Stimulated activated CD4-positive, alpha-beta T cell treated with anti-CD3 and anti-CD28 coated beads, Interleukin-12 subunit alpha, Interleukin-12 subunit beta, amount 100 ng/mL, for 24 hours (primary cell): ENCODE measurements at regions not wholly inside any gene's neighbourhood (a gene's known extent, or its start where the extent isn't known, plus 50 kb on each side); places are given as distances from the start of the nearest gene placed in this dataset.

Source experiments
- DNase-seq, 2 experiments: peaks; one replicate each; pipeline ENCODE4 v3.0.0-alpha.2; 2020; ENCODE audit warnings: low read depth in 2 of 2

DNA sequence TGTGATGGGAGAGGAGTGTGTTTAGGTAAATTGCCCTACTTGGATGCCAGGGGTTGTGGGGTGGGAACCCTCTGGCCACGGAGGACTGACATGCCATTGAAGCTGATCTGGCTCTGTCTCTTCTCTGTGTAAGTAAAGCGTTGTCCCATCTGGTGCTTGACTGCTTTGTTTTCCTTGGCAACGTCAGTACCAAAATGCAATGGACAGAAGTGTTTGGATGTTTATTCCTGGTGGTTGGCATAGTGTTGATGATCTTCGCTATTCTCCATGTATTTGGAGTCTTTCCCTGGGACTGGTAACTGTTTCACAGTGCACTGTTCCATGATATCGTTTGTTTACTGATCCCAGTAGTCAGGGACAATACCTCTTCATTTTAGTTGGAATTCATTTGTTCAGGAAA lies 130.5 kb upstream of the MCTP2 start:
- no peak for DNase-seq

DNA sequence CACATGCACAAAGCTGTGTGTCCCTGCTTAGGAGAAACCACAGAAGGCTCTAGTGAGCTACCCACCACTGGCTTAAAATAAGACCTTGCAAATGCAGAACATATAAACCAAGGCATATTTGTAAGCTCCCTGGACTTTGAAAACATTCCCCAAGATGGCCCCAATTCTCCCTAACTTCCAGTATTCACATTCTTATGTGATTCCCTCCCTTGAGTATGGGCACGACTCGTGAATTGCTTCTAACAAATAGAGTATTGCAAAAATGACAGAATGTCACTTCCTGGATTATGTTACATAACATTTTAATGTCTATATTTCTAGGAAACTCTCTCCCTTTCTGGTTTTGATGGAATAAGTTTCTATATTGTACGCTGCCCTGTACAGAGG lies 131.8 kb upstream of the MCTP2 start:
- DNase-seq, result no peak

DNA sequence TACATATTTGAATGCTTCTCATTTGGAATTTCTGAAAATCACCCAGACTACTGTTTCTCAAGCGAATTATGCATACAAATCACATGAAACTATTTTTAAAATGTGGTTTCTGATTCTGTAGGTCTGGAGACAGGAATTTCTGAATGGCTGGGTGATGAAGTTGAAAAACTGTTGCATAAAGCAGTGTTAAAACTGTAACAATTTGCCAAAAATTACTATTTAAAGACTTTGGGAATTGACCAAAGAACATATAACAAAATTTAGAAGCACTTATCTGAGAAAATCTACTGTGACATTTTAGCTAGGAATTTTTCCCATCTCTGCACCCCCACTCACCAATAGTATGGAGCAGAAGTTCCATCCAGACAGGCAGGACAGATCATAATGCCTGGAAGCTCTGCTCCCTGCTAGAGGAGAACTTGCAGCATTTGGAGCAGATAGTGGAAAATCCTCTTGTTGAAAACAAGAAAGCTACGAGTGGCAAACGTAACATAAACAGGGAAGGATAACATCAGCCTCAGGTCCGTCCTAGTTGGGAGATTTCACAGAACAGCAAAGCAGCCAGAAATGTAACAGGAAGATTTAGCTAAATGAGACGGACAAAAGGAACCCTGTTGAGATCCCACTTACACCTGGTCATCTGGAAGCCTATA lies 132.3 kb upstream of the MCTP2 start:
- DNase-seq, result no peak

DNA sequence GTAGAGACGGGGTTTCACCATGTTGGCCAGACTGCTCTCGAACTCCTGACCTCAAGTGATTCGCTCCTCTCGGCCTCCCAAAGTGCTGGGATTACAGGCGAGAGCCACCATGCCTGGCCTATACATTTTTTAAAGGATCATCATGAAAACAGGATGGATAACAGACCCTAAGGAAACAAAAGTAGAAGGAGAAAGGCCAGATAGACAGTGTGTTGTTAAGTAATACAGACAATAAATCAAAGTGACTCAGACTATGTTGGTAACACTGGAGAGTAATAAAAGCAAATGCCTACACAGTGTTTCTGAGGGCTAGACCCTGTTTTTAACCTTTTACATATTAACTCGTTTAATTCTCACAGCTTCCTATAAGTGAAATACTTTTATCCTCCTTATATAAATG lies 133.8 kb upstream of the MCTP2 start:
- no peak for DNase-seq

DNA sequence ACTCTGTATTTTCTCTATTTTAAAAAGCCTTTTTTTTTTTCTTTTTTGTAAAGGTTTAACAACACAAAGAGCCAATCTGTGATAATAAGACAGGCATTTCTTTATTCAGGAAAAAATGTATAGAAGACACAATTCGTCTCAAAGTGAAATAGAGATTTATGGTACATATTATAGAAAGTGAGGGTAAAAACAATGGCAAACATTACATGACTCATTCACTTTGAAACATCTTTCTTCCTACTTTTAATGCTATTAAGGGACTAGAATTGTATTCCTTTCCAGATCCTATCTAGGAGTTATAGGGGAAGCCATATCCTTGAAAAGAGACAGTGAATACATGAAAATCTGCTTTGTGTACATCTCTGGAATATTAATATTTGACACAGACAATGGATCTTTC lies 137.1 kb upstream of the MCTP2 start:
- no peak for DNase-seq

DNA sequence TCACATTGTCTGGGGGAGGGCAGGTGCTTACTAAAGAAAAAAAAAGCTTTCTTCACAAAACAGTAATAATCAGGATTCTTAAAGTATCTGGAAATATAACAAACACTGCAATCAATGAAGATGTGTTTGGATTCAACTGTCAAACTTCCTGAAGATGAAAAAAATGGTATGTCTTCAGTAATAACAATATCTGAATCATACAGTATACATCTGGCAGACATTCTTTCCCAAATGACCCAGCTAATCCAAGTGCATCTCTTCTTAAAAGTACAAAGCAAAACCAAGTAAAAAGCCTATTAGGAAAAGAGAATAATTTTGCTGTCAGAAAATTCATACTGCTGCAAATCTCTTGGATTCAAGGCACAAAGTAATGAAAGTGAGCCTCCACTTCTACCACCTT lies 145.0 kb upstream of the MCTP2 start:
- DNase-seq, result no peak

DNA sequence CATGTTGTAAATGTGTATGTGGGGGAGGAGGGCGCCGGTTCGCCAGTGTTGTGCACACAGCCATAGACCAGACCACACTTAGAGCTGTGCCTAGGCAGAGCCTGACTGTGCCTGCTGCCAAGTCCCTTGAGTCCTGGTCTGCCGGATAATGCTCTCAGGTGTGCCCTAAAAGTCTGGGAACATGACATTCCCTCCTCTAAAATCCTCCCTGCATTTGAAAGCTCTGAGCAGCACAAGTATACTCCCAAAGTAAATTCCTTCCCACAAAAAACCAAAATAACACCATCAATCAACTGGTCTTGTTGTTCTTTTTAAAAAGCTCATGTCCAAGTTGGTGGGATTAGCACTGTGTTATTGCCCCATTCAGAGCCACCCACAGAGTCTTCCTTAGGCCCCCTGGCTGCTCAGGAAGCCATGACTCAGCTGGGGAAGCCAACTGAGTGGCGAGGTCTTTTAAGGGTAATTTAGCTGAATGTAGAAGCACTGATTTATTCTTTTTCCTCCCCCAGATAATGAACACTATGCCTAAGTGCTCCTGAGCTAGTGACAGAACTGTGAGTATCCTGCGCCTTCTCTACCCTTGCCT lies 147.8 kb upstream of the MCTP2 start:
- no peak for DNase-seq

DNA sequence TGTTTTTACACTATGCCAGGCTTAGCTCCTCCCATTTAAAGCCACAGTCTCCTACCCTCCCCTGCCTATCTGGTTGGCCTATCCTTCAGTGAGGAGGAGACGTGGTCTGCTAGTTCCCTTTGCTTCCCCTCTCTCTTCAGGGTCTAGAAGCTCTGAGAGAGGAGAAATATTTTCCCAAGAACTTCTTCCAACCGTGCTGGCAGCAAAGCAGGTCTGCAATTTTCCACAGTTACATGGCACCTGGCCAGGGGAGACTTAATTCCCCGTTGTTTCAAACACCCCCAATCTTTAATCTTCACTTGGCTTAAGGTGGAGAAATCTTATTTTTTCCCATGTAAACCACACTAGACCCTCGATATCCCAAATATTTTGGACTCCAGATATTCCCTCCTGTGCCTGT lies 149.5 kb upstream of the MCTP2 start:
- no peak for DNase-seq

DNA sequence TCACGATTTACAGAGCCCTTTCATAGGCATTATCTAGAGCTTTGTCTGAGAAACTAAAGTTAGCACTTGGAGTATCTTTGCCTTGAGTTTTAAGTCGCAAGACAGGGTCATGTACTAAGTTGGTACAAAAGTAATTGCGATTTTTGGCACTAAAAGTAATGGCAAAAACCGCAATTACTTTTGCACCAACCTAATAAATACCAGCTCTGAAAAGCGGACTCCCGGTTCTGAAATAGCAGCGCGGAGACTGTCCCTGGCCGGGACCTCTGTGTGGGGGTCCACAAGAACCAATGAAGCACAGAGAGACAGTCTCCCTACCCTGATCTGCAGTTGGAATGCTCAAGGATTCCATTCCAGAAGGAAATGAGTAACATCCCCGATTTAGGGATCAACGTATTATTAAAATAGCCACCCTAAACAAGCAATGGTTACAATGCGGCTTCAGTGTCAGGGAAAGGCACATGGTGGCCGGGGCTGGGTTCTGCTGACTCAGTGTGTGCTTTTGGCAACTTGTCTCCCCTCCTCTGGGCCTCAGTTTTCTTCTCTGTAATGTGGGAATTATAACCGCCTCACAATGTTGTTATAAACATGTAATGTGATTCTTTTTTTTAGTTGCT lies 150.3 kb upstream of the MCTP2 start:
- no peak for DNase-seq

DNA sequence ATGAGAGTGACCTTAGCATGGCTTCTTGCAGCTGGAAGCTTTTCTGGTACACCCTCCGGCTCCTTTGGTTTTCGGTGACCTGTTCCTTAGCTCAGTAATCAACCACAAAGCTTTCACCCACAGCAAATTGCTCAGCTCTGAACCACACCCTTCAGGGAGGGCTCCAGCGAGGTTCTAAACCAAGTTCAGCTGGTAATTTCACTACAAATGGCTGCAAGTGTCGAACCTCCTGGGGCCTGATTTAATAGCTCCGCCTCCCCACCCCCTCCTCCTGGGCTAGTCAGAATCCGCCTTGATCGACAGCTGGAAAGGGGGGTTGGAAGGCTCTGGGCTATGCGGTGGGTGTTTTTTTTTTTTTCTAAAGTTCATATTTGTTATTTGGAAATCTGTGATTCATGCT lies 150.9 kb upstream of the MCTP2 start:
- DNase-seq, result no peak

DNA sequence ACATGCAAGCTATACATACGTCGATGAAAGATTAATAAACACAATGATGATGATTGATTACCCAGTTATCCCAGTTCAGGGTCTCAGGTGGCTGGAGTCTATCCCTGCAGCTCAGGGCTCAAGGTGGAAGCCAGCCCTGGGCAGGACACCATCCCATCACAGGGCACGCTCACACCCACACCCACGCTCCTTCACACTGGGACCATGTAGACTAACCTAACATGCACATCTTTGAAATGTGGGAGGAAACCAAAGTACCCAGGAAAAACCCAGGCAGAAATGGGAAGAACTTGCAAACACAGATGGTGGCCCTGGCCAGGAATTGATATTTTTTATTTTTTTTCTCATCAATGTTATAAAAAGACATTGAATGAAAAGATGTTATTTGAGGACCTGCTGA lies 151.4 kb upstream of the MCTP2 start:
- DNase-seq, result no peak

DNA sequence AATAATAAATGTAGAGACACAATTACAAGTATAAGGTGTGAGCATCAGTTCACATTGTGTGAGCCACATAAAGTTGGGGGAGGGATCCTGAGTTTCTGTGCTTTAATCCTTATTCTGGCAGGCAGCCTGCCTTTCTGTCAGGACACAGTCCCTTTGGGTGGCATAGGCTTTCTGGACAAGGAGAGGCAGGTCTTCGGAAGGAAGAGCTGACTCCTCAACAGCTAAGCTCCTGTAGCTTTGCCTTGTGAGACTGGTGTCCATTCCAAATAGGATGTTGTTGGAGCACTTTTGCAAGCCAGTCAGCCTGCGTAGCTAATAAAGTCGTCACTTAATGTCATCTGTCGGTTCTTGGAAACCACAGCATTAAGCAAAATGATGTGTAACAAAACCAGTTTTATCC lies 151.9 kb upstream of the MCTP2 start:
- no peak for DNase-seq

DNA sequence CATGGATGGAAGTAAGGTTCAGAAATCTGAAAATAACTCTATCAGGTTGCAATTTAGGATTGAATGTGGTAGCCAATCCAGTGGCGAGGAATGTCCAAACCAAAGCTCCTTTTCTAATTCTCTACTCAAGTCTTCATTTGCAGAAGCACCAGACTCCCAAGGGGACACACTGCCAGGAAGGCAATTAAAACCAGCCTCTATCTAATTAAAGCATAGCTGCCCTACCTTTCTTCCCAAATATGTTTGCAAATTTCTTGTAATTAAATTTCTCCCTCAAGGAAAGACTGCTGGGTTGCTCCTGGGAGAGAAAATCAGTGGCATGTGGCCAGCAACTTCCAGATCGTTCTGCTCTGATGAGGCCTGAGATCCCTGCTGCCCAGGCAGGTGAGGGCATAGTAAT lies 153.4 kb upstream of the MCTP2 start:
- DNase-seq, result no peak

DNA sequence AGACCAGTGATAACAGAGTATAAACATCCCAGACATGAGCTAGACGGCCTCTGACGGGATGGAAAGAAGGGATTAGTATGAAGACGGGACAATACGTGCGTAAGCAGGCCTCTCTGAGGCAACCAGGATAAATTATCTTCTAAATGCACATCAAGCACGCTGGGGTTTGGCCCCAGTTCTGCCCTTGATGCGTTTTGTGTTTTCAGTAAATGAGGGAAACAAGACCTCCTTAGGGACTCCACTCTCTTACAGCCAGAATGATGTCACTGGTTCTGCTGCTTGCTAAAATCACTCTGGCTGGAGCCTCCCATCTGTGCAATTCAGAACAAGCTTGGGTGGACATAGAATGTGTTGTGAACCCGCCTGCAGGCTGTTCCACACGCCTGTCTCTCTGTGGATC lies 156.0 kb upstream of the MCTP2 start:
- no peak for DNase-seq

DNA sequence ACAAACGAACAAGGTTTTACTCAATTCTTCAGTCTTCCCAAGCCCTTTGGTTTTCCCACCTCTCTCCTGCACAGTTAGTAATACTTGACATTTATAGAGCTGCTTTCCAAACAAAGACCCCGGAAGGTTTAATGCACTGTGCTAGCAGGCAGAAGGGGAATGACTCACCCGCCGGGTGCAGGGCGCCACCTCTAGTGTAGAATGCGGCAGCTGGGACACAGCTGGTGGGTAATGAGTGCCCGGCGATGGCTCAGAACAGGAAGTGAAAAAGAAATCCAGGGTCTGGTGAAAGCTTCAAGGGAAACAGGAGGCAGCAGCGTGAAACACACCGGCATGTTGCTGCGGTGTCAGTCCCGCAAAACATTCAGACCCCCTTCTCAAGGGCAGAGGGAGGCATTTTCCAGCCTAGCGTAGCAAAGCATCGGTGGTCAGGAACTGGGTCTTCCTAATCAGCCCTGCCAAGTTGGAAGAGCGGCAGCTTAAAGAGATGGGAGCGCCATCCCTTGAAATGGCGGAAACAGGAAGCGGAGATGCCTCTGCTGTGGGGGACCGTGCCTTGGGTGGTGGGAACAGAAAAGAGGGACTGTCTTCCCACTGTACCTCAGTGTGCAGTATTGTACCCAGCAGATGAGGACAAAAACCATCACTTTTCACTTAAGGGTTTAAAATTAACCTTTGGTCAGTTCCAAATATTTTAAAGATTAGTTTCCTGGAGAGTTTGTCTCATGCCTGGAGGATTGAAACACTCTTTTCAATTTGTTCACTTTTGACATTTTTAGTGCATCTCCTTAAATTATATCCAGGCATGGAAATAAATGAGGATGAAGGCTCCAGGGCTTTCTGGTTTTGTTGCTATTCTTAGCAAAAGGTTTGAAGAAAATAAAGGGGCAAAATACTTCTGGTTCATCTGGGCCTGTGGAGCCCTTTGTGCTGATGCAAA lies 160.7 kb upstream of the MCTP2 start:
- no peak for DNase-seq

DNA sequence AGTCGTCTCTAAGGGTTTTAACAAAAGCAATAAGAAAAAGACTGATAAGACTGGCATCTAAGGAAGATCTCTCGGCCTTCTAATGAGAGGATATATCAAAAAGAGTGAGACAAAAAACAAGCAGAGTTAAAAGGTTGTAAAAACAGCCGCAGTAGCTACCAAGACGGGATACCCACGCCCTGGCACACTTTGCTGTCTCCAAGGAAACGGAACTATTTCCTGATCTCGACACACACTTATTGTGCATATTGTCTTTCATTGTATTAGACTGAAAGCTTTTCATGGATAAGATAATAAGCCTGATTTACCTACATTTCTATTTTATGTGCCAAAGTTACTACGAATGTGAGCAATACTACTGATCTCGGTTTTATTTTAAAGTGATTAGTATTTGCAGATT lies 161.5 kb upstream of the MCTP2 start:
- no peak for DNase-seq

DNA sequence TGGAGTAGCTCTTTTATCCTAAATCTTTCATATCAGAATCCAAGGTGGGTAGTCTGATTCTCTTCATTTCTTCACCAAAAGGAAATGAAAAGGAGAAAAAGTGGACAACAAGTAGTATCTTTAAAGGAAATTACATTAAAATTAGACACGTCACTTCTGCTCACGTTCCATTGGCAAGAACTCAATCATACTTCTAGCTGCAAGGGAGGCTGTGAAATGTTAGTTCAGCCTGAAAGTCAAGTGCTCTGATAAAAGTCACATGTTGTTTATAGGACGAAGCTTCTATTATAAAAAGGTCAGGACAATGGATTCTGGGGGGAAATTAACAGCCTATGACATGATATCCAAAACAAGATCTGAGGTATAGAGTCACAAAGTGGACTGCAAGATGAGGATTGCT lies 164.6 kb upstream of the MCTP2 start:
- DNase-seq, result no peak

DNA sequence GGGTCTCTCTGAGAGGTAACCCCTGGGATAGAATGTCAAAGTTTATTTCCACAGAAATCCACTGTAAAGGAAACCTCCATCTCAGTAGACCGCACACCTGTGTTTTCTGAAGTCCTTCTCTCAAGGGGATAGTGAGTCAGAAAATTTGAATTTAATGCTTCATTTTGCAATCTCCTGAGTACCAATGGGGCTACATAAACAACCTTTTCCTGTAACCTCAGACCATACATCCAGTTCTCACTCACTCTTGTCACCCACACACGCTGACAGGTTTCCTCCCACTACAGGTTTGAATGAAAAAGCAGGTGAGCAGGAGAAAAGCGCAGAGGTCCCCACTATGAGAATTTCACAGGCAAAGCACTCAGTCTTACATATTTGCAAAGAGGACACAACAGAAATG lies 165.3 kb upstream of the MCTP2 start:
- DNase-seq, result no peak

DNA sequence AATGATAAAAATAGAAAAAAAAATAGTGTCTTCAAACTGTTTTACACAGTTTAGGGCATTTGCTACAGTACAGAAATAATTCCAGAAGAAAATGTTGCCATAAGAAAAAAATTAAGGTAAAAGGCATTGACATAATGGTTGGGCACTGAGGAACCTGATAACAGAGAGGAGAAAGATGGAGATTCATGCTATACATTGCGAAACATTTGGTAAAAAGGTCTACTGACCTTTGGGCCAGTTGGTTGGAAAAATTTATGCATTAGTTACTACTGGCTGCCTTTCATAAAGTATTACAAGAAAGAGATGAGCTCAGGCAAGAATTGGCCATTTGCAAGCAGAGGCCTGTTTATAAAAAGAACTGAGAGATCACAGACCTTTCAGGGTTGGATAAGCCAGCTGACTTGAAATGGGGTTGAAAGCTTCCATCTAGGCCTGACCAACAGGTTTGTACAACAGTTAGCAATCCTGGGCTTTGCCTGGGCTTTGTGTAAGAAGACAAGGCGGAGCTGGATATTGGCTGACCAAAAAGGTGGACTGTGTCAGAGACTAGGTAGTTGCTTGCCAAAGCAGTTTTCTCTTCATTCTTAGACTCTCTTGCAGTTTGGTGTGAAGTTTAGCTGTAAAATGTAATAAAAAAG lies 166.6 kb upstream of the MCTP2 start:
- no peak for DNase-seq

DNA sequence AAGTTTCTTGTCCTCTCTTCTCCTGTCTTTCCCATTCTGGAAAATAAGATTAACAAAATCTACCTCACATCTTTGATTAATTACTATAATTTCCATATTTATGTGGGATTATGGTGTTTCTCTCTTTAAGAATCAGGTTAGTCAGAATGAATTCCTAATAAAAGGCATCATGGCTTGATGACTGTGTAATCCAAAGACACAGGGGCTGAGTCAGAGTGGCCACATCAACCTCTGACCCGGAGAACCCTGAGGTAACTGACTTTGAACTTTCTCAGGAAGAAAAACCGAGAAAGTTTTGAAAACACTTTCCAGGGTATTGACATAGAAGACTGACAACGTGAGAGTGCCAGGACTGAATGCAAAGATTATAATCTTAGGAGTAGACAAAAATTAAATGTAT lies 170.3 kb upstream of the MCTP2 start:
- DNase-seq, result no peak

DNA sequence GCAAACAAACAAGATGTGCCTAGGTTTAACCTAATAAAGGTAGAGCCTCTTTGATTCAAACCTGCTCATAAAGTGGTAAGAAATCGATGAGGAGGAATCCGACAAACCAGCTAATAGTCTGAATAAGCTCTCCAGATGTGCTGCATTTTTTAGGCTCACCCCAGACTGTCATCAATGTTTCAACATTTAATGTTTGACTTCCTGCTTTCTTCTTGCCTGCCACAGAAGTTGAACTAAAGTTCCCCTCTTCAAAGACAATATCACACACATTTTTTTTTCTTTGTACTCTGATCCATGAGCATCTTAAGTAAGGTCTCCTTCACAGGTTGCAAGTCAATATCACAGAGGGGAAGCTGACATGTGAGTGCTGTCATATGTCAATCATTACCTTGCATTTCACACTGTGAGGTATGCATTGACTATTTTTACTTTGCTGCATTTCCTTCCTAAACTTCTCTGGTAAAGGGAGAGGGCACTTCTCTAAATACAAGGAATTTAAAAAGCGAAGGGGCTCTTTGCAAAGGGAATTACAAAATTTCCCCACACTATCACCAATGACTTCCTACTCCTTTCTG lies 172.3 kb upstream of the MCTP2 start:
- no peak for DNase-seq

DNA sequence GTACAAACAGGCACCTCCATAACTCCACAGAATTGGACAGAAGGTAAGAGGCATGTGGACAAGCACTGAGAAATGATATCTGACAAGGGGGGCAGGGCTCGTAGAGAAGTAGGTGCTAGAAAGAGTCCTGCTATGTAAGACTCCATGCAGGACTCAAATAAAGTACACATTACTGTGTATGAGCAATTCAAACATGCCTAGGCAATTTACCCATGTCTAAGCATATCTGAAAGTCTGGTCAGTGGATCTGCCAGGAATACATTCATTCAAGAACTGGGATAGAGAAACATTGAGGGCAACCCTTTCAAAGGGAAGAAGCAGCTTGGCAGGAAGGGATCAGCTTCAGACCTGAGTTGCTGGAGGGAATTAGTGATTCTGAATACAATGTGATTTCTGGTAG lies 174.1 kb upstream of the MCTP2 start:
- no peak for DNase-seq
